HG02623 (cell line): ENCODE measurements at regions not wholly inside any gene's neighbourhood (a gene's known extent, or its start where the extent isn't known, plus 50 kb on each side); places are given as distances from the start of the nearest gene placed in this dataset.
"Not testable (repeated sequence)": the region's sequence is repeated elsewhere in the genome, so short reads cannot be mapped to it uniquely, and the experiment has no call there.

ENCODE experiments used
- ATAC-seq: cut with Tn5 transposase; IDR thresholded peaks from one replicate; pipeline ENCODE4 v1.9.1; 2021; ENCODE audit warnings: moderate library complexity; ENCODE audit not compliant: unreplicated experiment

DNA sequence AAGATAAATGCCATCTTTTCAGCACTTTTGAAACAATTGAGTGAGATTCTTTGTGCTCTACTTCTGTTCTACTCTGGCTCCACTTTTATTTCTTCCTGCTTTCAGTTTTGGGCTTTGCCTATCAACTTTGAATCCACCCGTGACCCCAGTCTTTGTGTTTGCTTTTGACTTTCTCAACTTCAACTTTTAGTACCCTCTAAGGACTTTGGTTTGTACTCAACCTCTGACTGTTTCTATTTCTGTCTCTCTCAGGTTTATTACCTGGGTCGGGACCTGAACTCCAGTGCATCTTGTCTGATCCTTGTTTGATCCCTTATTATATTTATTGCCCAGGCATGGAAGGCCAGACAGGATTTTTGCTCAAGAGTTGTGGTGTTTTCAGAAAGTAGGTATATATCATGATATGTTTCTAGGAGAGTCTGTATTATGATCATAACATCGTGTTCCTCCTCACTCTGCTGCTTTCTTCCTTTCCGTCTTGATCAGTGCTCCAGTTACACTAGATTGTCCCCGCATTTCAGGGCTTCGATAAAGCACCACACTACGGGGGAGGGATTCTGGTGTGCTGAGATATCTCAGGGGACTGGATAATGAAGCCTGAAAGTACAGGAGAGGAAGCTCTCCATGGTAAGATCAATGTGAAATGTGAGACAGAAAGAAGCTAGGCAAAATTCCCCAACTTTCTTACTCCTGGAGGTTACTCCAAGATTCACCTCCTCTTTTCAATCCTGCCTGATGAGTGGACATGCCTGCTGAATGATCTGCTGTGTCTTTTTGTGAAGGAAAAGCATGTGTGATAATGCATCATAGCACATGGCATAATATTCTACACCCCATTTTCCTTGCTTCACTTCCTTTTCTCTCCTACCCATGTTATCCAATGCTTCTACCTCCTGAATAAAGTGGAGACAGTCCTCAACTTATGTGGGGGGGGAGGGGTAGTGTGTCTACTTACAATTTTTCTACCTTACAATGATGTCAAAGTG is 155.5 kb upstream of the GRIN3A start:
- no peak for ATAC-seq

DNA sequence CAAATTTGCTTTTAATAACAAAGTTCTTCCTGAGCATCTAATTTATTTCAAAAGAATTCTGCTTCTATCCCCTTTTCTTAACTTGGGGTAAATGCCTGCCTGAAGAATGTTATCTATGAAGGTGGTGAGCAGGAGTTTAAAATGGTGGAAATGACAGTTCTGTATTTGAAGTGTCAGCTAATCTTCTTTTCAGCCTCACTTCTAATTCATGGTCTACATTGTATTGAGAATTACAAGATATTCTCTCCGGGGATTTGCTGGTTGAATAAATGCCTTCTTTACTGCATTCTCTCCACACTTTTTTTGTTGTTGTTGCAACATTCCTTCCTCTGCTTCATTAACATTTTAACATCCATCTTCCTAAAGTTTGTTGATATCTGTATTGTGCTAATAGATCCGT is 143.1 kb upstream of the GRIN3A start:
- ATAC-seq, result no peak

DNA sequence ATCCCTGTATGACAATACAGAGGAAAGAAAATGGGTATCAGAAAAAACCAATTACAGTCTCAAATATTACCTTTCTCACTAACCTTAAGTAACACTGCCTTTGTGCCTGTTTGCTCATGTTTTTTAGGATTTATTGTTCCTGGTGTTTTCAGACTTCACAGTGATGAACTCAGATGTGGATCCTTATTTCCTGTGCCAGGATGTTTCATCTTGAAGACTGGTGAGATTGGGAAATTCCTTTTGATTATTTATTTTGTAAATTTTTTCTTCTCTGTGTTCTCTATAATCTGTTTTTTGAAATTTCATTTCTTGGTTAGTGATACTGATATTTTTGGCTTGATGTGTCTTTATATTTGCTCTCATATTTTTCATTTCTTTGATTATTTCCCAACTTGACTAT is 142.4 kb upstream of the GRIN3A start:
- ATAC-seq, result no peak

DNA sequence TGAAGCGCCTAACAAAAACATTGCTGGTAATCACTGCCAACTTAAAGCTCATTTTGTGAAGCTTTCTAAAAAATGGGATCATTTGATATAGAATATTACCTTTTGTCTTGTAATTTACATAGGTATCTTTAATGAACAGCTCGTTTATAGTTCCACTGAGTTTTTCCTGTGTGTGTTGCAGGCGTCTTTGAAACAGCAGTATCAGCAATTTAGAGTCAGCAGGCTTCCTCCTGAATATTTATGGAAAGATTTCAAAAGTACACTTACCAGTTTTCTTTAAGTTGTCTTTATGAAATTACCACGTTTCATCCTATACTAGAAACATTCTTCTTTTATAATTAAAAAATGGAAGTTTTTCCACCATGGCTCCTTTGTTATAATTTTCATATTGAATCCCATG is 140.3 kb upstream of the GRIN3A start:
- ATAC-seq, result no peak

DNA sequence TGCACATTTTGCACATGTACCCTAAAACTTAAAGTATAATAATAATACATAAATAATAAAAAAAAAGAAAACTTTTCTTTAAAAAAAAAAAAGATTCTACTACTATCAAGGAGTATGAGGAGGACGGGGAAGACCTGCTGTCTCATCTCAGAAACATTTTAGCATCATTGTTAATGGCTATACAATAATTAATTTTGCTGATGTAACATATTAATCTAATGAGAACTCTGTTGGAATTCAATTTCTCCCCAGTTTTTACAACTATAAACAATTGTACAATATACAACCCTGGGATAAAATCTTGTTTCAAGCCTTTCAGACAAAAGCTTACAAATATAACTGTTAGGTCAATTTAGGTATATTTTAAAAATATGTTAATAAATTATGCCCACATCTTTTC is 139.0 kb upstream of the GRIN3A start:
- no peak for ATAC-seq

DNA sequence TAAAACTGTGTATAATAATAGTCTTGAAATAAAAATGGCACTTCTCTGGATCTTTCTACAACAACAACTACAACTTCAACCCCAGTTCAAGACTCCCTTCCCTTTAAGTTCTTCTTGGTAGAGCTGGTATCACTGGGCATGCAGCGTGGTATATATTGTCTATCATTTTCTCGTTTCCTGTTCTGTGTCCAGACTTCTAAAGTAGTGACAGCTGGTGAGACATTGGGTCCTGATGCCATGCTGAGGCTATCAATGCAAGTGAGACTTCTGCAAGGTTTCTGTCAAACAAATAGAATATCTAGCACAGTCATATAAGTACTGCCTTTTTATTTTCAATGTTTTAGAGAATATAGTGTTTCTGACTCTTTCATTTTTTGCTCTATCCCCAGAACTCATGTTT is 123.0 kb upstream of the GRIN3A start:
- no peak for ATAC-seq

DNA sequence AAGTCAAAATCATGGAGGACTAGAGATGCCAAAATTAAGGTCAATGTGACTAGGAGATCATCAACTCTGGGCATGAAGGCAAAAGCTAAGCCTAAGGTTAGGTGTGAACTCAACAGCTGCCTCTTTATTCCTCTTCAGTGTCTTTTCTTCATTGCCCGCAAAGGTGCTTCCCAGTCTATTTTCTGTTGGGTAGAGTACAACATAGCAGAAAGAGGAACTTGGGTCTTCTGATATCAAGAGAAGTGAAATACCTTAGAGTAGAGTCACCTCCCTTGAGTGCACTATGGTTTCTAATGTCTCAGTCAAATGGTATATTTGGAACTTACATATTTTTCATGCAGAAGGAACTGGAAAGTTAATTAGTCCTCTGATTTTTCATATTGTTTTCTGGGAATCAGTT is 122.5 kb upstream of the GRIN3A start:
- ATAC-seq, result no peak

DNA sequence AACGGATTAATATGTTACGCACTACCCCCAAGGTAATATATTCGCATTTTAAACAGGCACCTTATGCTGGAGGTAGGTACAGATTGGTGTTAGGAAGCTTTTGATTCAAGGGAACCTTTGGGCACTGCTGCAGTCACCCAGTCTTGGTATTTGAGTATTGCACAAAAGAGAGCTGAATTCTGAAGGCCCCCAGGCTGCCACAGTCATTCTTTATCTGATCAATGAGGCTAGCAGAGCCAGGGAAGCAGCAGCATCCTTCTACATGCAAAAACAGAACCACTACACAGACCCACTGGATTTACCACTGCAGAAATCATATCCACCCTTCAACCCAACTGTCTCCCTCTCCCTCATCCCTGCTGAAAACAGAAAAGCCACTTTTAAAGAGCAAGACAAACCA is 121.2 kb upstream of the GRIN3A start:
- no peak for ATAC-seq

DNA sequence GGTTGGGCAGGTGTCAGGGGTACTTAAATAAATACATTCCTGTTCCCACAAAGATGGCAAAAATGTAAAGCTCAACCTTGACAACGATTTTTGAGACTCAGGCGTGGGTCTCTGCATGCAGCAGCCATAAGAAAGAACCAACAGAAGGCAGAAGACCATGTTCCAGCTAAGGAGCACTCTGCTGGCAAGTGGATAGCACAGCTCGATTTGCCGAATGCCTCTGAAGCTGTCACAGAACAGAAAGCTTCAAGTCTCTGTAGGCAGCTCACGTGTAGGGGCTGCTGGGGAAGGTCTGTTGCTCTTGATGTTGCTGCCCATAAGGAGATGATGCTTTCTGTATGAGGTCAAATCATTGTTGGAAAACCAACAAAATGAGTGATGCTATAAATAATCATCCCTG is 119.6 kb upstream of the GRIN3A start:
- no peak for ATAC-seq

DNA sequence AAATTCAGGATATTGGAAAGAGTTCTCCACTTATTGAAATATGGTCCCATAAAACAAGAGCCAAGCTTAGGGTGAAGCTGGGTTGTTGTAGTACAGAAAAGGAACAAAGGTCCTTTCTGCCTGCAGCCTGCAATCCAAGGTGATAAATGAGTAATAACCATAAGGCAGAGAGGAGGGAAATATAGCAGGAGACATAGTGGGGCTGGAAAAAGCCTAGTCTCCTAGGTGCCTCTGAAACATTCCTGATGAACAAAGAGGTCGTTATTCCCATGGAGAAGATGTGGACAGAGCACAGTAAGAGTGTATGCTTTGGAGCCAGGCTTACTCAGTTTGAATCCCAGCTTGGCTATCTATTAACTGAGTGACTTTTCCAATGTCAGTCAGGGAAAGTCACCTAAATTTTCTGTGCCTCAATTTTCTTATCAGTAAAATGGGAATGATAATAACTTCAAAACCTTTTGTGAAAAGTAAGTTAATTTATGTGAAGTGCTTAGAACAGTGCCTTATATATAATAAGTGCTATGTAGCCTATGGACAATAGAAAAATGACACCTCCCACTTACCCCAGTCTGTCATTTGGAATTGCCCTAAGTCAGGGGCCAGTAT is 110.8 kb upstream of the GRIN3A start:
- no peak for ATAC-seq

DNA sequence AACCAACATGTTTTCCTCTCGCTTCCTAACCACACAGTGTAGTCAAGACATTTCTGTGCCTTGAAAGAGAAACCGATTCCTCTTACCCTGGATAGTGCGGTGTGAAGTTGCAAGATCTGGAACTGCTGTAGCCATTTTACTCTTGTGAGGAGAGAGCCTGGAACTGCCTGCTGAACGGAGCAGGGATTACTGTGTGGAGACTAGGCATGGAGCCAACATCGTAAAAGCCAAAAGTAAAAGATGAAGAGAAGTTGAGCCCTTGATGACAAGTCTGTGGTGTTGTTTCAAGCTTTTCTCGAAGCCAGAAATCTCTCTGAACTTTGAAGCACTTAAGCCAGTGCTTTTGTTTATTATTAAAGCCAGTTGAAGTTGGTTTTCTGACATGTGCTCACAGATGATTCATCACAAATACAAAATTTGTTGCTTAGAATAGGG is 110.1 kb upstream of the GRIN3A start:
- ATAC-seq, result no peak

DNA sequence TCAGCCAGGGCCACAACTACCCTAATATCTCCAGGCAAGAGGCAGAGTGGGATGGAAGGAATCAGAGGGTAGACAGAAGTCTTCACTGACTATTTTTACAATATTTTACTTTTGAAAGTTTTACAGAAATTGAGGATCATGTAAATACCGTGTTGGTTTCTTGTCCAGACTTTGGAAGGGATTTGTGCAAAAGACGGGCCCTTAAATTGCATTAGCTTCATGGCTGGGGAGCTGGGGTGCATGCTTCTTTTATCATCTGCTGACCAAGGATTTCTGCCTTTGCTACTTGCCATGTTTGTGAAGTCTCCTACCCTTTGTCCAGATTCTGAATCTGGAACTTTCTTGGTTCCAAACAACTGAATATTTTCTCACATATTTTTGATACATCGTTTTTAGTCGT is 107.7 kb upstream of the GRIN3A start:
- no peak for ATAC-seq

DNA sequence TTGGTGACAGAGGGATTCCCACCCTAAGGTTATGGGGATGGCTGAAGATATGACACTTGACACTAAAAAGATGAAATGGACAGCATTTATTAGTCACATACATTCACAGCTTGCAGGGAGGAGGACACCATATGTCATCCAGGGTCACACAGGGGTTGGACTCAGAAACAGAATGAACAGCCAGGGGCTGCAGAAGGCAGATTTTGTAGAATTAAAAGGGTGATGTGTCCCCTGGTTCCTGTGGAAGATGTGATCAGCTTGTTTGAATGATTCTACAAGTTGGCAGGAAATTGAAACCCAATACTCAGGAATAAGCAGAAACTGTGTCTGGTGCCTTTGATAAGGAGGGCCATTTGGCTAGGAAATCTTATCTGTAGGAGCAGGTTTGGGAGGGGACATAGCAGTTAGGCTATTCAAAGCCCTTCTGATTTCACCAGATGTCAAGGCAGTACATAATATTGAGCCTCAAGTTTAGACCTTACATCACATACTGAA is 102.3 kb upstream of the GRIN3A start:
- no peak for ATAC-seq

DNA sequence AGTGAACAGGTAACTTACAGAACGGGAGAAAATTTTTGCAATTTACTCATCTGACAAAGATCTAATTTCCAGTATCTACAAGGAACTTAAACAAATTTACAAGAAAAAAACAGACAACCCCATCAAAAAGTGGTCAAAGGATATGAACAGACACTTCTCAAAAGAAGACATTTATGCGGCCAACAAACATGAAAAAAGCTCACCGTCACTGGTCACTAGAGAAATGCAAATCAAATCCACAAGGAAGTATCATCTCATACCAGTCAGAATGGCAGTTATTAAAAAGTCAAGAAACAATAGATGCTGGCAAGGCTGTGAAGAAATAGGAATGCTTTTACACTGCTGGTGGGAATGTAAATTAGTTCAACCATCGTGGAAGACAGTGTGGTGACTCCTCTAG is 100.5 kb upstream of the GRIN3A start:
- not testable (repeated sequence) for ATAC-seq

DNA sequence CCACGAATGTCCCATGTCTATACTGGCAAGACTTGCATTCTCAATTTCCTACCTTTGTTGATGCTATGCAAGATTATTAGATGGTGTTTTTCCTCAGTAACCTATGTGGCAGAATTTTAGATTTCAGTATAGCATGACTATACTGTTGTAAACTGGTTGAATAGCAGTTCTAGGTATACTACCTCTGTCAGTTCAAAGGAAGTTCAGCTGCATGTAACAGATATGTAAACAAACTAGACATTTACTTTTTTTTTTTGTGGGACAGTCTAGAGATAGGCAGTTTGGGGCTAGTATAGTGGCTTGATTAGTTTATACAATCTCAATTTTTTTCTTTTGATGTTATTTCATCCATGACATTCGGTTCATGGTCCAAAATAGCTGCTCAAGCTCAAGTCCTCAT is 97.6 kb upstream of the GRIN3A start:
- ATAC-seq, result no peak

DNA sequence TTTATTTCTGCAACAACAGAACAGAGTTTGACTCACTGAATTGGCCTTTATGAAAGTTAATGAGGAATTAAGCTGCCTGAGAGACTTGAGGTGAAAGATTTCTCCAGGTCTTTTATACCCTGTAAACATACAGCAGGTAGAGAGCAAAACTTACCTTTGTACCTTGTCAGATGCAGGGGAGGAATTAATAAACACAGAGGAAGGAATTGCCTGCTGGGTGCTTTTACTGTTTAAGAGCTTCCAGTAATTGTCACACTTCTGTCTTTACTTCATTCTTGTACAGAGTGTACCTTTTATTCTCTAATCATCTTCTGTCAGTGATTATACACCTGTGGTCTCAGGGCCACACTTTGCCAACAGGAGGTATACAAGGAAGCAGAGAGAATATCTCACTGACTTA is 94.0 kb upstream of the GRIN3A start:
- ATAC-seq, result no peak

DNA sequence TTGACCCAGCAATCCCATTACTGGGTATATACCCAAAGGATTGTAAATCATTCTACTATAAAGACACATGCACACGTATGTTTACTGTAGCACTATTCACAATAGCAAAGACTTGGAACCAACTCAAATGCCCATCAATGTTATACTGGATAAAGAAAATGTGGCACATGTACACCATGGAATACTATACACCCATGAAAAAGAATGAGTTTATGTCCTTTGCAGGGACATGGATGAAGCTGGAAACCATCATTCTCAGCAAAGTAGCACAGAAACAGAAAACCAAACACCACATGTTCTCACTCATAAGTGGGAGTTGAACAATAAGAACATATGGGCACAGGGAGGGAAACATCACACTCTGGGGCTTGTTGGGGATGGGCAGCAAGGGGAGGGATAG is 83.0 kb upstream of the GRIN3A start:
- ATAC-seq, result not testable (repeated sequence)

DNA sequence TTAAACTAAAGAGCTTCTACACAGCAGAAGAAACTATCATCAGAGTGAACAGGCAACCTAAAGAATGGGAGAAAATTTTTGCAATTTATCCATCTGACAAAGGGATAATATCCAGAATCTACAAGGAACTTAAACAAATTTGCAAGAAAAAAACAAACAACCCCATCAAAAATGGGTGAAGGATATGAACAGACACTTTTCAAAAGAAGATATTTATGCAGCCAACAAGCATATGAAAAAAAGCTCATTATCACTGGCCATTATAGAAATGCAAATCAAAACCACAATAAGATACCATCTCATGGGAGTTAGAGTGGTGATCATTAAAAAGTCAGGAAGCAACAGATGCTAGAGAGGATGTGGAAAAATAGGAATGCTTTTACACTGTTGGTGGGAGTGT is 82.5 kb upstream of the GRIN3A start:
- not testable (repeated sequence) for ATAC-seq

DNA sequence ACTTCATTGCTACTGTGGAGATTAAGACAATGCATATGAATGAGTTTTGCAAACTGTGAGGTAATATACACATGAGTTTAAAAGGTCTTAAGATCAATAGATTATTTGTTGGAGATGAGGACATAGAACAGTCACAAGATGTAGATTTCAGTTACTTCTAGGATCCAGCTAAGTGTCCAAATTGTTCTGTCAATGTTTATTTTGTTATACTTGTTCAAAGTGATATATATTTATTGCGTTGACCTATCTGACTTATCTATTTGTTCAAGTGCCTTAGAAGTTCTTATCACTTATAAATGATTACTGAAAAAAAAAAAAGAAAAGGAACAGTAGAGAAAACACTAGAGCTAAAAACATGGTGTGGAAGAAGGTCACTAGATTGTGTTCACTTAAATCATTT is 75.6 kb upstream of the GRIN3A start:
- ATAC-seq, result no peak

DNA sequence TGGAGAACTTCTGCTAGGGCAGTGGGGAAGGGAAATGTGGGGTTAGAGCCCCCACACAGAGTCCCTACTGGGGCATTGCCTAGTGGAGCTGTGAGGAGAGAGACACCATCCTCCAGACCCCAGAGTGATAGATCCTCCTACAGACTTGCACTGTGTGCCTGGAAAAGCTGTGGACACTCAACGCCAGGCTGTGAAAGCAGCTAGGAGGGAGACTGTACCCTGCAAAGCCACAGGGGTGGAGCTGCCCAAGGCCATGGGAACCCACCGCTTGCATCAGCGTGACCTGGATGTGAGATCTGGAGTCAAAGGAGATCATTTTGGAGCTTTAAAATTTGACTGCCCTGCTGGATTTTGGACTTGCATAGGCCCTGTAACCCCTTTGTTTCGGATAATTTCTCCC is 69.4 kb upstream of the GRIN3A start:
- ATAC-seq, result not testable (repeated sequence)

DNA sequence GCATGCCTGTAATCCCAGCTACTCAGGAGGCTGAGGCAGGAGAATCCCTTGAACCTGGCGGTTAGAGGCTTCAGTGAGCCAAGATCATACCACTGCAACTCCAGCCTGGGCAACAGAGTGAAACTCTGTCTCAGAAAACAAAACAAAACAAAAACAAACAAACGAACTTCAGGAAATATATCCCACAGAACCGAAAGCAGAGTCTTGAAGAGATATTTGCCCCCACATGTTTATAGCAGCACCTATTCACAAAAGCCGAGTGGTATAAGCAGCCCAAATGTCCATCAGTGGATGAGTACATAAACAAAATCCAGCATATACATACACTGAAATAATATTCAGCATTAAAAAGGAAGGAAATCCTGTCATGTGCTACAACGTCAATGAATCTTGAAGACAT is 57.6 kb upstream of the GRIN3A start:
- ATAC-seq, result no peak

DNA sequence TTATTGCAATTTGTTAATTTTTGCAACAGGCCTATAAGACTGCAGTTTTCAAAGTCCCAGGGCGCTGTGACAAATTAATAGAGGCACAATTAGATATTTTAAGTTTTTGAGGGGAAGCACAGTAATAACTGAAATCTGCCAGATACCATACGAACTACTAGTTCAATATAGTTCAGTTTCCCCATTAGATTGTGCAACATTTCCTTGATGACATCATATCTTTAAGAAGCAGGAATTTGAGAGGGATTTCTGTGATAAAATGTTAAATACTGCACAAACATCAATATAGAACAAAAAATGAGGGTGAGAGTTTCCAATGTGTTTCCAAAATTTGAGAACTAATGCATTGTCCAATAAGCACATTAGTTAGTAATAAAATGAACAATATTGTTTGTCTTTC is 56.7 kb upstream of the GRIN3A start:
- no peak for ATAC-seq
